ENCODE measurements at regions not wholly inside any gene's neighbourhood (a gene's known extent, or its start where the extent isn't known, plus 50 kb on each side); places are given as distances from the start of the nearest gene placed in this dataset.

DNA sequence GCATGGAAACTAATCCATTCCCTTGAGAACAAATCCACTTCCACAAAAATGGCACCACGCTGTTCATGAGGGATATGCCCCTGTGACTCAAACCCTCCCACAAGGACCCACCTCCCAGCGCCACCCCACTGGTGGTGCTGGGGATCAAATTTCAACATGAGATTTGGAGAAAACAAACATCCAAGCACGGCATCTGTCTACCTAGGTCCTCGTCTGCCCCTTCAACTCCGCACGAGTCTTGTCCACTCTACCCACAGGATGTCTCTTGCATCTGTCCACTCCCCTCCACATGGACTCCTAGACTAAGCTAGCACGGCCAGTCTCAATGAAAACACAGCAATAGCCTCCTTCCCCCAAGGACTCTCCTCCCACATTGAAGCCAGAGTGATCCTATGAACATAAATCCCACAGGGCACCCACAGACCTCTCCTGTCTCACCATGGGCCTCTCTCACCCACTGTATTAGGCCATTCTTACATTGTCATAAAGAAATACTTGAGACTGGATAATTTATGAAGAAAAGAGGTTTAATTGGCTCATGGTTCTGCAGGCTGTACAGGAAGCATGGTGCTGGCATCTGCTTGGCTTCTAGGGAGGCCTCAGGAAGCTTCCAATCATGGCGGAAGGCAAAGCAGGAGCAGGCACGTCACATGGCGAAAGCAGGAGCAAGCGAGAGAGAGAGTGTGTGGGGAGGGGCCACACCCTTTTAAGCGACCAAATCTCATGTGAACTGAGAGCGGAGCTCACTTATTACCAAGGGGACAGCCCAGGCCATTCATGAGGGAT lies 101.4 kb downstream of the TOMM20 start:
- DNase-seq (ENCODE audit: low read depth): no peak
- TF ChIP-seq, protein P1, sequence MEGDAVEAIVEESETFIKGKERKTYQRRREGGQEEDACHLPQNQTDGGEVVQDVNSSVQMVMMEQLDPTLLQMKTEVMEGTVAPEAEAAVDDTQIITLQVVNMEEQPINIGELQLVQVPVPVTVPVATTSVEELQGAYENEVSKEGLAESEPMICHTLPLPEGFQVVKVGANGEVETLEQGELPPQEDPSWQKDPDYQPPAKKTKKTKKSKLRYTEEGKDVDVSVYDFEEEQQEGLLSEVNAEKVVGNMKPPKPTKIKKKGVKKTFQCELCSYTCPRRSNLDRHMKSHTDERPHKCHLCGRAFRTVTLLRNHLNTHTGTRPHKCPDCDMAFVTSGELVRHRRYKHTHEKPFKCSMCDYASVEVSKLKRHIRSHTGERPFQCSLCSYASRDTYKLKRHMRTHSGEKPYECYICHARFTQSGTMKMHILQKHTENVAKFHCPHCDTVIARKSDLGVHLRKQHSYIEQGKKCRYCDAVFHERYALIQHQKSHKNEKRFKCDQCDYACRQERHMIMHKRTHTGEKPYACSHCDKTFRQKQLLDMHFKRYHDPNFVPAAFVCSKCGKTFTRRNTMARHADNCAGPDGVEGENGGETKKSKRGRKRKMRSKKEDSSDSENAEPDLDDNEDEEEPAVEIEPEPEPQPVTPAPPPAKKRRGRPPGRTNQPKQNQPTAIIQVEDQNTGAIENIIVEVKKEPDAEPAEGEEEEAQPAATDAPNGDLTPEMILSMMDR (conservative IDR thresholded peaks at IDR 0.05; ENCODE audit: low read depth, low read length): no peak
- no peak overlapping the region for H3K4me3 ChIP-seq (ENCODE audit: low read depth, low read length)

DNA sequence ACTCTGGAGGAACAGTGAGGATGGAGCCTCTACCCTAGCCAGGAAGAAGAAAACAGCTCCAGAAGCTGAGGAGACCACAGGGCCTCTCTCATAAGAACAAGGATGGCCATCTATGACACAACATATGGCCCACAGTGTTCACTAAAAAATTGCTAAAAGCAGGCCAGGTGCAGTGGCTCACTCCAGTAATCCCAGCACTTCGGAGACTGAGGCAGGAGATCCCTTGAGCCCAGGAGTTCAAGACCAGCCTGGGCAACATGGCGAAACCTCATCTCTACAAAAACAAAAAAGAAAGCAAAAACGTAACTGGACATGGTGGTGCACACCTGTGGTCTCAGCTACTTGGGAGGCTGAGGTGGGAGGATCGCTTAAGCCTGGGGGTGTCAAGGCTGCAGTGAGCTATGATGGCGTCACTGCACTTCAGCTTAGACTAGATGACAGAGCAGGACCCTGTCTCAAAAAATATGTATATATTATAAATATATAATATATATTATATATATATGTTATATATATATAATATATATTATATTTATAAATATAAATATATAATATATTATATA lies 103.1 kb downstream of the TOMM20 start:
- no peak for DNase-seq (ENCODE audit: low read depth)
- TF ChIP-seq, protein P1 (conservative IDR thresholded peaks at IDR 0.05; ENCODE audit: low read depth, low read length): no peak
- H3K4me3 ChIP-seq (ENCODE audit: low read depth, low read length): no peak overlapping the region

DNA sequence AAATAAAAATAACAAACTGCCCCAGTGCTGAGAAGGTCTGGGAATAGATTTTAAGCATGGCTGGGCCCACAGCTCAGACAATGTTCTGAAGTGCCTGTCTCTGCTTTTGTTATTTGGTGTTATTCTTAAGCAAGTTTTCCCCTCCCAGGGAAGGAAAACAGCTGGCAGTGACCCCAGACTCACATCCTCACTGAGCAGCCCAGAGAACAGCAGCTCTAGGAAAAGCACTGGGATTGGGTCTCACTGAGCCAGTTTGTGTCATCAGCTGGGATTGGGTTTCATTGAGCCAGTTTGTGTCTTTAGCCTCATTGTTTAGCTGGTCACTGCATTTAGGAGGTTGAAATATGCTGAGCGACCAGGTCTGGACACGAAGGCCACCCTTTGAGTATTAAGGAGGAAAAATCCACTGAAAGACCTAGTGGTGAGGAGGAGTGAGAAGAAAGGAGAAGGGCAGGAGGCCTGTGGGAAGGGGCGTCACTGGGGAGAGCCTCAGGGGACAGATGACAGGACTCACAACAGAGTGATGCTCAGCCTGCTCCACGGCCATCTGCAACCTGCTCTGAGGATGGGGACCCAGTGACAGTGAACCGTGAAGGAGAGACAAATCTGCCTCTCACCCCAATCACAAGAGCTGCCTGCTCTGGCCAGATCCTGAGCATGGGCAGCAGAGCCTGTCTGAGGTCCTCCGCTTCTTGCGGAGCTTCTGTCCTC lies 103.8 kb downstream of the TOMM20 start:
- DNase-seq (ENCODE audit: low read depth): no peak
- TF ChIP-seq, protein P1 (conservative IDR thresholded peaks at IDR 0.05; ENCODE audit: low read depth, low read length): no peak
- no peak overlapping the region for H3K4me3 ChIP-seq (ENCODE audit: low read depth, low read length)

DNA sequence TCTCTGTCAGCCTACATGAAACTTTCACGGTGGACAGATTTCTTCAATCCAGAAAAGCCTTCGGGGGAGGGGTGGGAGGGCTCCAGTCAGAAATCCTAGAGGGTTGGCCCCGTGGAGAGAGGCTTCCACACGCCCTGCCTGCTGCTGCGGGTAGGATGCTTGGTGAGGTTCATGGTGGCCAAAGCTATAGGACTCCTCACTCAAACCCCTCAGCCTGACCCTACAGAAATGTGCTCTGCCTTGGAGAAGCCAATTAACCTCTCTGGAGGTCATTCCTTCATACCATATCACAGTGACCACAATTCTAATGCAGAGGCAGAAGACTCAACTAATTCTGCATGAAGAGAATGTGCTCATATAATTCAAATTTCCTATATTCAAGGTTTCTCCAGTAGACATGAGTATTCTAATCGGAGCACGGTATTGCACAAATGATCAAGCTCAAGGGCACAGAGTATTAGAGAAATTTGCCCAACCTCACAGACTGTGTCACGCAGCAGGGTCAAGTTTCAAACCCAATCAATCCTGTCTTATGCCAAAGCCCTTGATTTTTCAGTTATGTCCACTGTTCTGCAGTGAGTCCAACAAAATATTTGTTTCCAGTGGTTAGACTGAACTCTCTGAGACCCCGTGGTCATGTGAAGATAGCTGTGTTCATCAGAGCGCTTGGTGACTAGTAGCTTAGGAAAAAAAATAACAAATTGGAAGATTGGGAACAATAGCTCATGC lies 104.8 kb downstream of the TOMM20 start:
- DNase-seq (ENCODE audit: low read depth): no peak
- no peak overlapping the region for H3K4me3 ChIP-seq (ENCODE audit: low read depth, low read length)
- TF ChIP-seq, protein P1 (conservative IDR thresholded peaks at IDR 0.05; ENCODE audit: low read depth, low read length): no peak

DNA sequence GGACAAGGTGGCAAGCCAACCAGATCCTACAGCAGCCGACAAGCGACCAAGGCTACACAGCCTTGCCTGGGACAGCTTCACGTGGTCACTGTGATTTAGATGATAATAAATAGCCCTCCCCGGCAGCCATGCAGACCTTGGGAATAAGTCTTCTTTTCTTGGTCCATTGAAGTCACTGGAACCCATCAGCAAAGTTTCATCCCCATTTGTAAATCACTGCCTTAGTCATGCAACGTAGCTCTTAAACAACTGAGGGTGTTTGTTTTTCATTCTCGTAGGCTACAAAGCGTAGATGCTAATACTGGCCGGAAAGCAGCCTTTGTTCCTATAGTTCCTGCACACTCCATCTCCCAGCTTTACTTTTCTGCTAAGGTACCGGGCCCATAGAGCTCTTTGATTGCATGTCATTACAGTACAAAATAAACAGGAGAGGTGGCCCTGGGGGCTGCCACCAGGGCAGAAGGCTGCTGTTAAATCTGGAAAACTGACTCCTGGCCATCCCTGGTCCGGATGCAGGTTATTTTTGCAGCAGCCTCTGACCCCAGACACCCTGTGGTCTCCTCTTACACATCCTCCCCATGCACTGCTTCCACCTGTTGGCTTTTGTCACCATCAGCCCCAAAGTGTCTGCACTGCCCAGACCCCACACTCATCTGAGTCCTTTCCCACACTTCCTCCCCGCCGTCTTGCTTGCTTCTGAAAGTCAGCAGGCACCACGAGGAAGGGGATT lies 105.5 kb downstream of the TOMM20 start:
- TF ChIP-seq, protein P1 (conservative IDR thresholded peaks at IDR 0.05; ENCODE audit: low read depth, low read length): no peak
- no peak for DNase-seq (ENCODE audit: low read depth)

DNA sequence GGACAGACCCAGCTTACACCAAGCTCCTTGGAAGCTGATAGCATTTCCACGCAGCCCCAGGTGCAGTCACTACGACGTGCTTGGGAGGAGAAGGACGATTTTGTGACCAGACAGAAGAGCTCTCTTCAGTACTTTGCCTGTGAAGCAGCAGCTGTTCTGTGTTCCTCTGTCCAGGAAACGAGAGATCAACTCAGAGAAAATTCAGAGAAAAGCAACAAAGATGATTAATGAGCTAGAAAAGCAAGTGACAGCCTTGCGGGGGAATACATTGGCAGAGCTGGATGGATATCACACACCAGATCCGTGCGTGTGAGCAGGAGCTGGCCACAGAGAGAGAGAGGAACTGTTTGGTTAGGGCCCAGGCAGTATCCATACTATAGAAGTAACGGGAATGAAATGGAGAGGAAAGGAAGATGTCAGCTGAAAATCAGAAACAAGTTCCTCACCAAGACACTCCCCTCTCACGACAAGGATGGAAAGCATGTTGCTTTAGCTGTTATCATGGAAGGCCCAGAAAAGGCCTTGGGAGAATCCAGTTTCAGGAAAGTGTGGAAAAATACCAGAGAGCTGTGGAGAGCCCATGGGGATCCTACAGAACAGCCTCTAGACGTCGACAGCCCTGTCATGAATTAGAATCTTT lies 106.2 kb downstream of the TOMM20 start:
- no peak overlapping the region for H3K4me3 ChIP-seq (ENCODE audit: low read depth, low read length)
- no peak for DNase-seq (ENCODE audit: low read depth)
- TF ChIP-seq, protein P1 (conservative IDR thresholded peaks at IDR 0.05; ENCODE audit: low read depth, low read length): no peak

More for the DNA sequence above, 105.5 kb downstream of the TOMM20 start:
- no peak overlapping the region for H3K4me3 ChIP-seq (ENCODE audit: low read depth, low read length)

All from epithelial cell of proximal tubule (primary cell).